ENCODE measurements at regions not wholly inside any gene's neighbourhood (a gene's known extent, or its start where the extent isn't known, plus 50 kb on each side); places are given as distances from the start of the nearest gene placed in this dataset.

GRCh38 chr9:106637486-106637885 lies 225.5 kb upstream of the ZNF462 start:
- Histone ChIP-seq H3K36me3 (no peaks in the 10 kb centered on the region), H3K27ac (no peak overlapping the region), H3K27me3 (no peaks in the 10 kb centered on the region), H3K4me1 (no peaks in the 10 kb centered on the region), H3K4me3 (no peak overlapping the region), H3K9me3 (no peaks in the 10 kb centered on the region)
- intact Hi-C loops (cut with DNase I): no loop called here
- ATAC-seq: no peak
- no peak for TF ChIP-seq CTCF (IDR thresholded peaks at IDR 0.05)
- DNase-seq: no peak
- 61 to 69% methylated on average over 4 of the region's 4 CpGs for WGBS, 2 donors
- FAIRE-seq: no peak

GRCh38 chr9:106639873-106640568 lies 222.9 kb upstream of the ZNF462 start:
- ATAC-seq: no peak
- FAIRE-seq: no peak
- Histone ChIP-seq H3K36me3 (no peaks in the 10 kb centered on the region), H3K27ac (no peak overlapping the region), H3K9me3 (no peaks in the 10 kb centered on the region), H3K27me3 (no peaks in the 10 kb centered on the region), H3K4me3 (no peak overlapping the region), H3K4me1 (no peaks in the 10 kb centered on the region)
- intact Hi-C loops (cut with DNase I): no loop called here
- no peak for DNase-seq
- TF ChIP-seq CTCF (IDR thresholded peaks at IDR 0.05): no peak
- 65 to 68% methylated on average over 4 of the region's 4 CpGs for WGBS, 2 donors

GRCh38 chr9:106643211-106643930 lies 219.6 kb upstream of the ZNF462 start:
- DNase-seq (no peak), FAIRE-seq (no peak), ATAC-seq (no peak)
- WGBS, 2 donors: 66 to 79% methylated on average over 3 of the region's 3 CpGs
- H3K27ac ChIP-seq: no peak overlapping the region
- no peaks in the 10 kb centered on the region for H3K9me3 ChIP-seq
- H3K4me1 ChIP-seq: no peaks in the 10 kb centered on the region
- H3K4me3 ChIP-seq: no peak overlapping the region
- no peaks in the 10 kb centered on the region for H3K27me3 ChIP-seq
- H3K36me3 ChIP-seq: no peaks in the 10 kb centered on the region
- no peak for TF ChIP-seq CTCF (IDR thresholded peaks at IDR 0.05)
- intact Hi-C loops (cut with DNase I): no loop called here

- ATAC-seq (no peak), DNase-seq (no peak), FAIRE-seq (no peak)
- intact Hi-C loops (cut with DNase I): no loop called here
- TF ChIP-seq CTCF (IDR thresholded peaks at IDR 0.05): no peak
- Histone ChIP-seq H3K27me3 (no peaks in the 10 kb centered on the region), H3K9me3 (no peaks in the 10 kb centered on the region), H3K27ac (no peak overlapping the region), H3K4me1 (no peaks in the 10 kb centered on the region), H3K36me3 (no peaks in the 10 kb centered on the region), H3K4me3 (no peak overlapping the region)
- WGBS, 2 donors: 69 to 78% methylated on average over 3 of the region's 3 CpGs
These were observed 218.3 kb upstream of the ZNF462 start for GRCh38 chr9:106644661-106645060.

GRCh38 chr9:106648799-106649198 lies 214.2 kb upstream of the ZNF462 start:
- peak in 3 of 4 donors; percentile 27 to 59 (median 47) for ATAC-seq
- H3K27me3 ChIP-seq: no peaks in the 10 kb centered on the region
- intact Hi-C loops (cut with DNase I): no loop called here
- no peak overlapping the region for H3K4me3 ChIP-seq
- no peaks in the 10 kb centered on the region for H3K9me3 ChIP-seq
- peak in 1 of 4 donors; percentile 12 for TF ChIP-seq CTCF (IDR thresholded peaks at IDR 0.05)
- DNase-seq: no peak
- FAIRE-seq: peak; percentile 41
- H3K36me3 ChIP-seq: no peaks in the 10 kb centered on the region
- H3K4me1 ChIP-seq: no peaks in the 10 kb centered on the region
- no peak overlapping the region for H3K27ac ChIP-seq
- WGBS, 2 donors: 17 to 18% methylated on average over 2 of the region's 2 CpGs
